Calu3 (cell line): ENCODE measurements at regions not wholly inside any gene's neighbourhood (a gene's known extent, or its start where the extent isn't known, plus 50 kb on each side); places are given as distances from the start of the nearest gene placed in this dataset.

Source experiments
- BruUV-seq: library from RNA; stranded (reverse); fragments of 400-500 nt; replicated peaks from 2 replicates; lab custom pipeline; 2021; lab: Mats Ljungman, UMichigan
- CTCF ChIA-PET: fragments of 300-600 bp; sonication (Branson Sonifier 250); formaldehyde crosslinking; loops from one replicate; lab custom pipeline; 2022; ENCODE audit warnings: antibody characterized with exemption; lab: Charles Lee
- DNase-seq: peaks from one replicate; pipeline ENCODE4 v3.0.0; 2022
- H3K27ac Mint-ChIP-seq: one replicate; pipeline ENCODE4 v1.8.0; 2022; ENCODE audit warnings: mixed read lengths; ENCODE audit not compliant: unreplicated experiment
- H3K27me3 Mint-ChIP-seq: one replicate; pipeline ENCODE4 v1.8.0; 2022; ENCODE audit warnings: mixed read lengths; ENCODE audit not compliant: unreplicated experiment
- H3K36me3 Mint-ChIP-seq: one replicate; pipeline ENCODE4 v1.8.0; 2022; ENCODE audit warnings: mild to moderate bottlenecking, moderate library complexity, mixed read lengths; ENCODE audit not compliant: insufficient read depth, unreplicated experiment
- H3K4me1 Mint-ChIP-seq: one replicate; pipeline ENCODE4 v1.8.0; 2022; ENCODE audit warnings: mild to moderate bottlenecking, low read depth, mixed read lengths; ENCODE audit not compliant: unreplicated experiment
- H3K4me3 Mint-ChIP-seq: one replicate; pipeline ENCODE4 v1.8.0; 2022; ENCODE audit warnings: mild to moderate bottlenecking, low read depth, moderate library complexity, mixed read lengths; ENCODE audit not compliant: unreplicated experiment
- H3K9me3 Mint-ChIP-seq: one replicate; pipeline ENCODE4 v1.8.0; 2022; ENCODE audit warnings: low read depth, mixed read lengths; ENCODE audit not compliant: unreplicated experiment
- CTCF ChIP-seq: fragments of 200-600 bp; IDR thresholded peaks from one replicate; pipeline ENCODE4 v1.8.0; 2022; ENCODE audit warnings: antibody characterized with exemption; ENCODE audit not compliant: unreplicated experiment
- intact Hi-C: fragments of 100-400 bp; cut with micrococcal nuclease; formaldehyde crosslinking; loops from one replicate; pipeline ENCODE4 v1.10.0; 2022; ENCODE audit not compliant: unreplicated experiment

GRCh38 chr18:76592096-76592495, 97.1 kb upstream of the ZNF516 start:
- CTCF ChIA-PET: no interaction called here

GRCh38 chr18:76589866-76590265, 94.8 kb upstream of the ZNF516 start:
- Mint-ChIP-seq H3K9me3 (no peaks in the 10 kb centered on the region), H3K4me3 (no peak overlapping the region), H3K27me3 (peaks cover 32% of the 10 kb centered on the region), H3K36me3 (no peaks in the 10 kb centered on the region), H3K27ac (no peak overlapping the region), H3K4me1 (peaks cover 16% of the 10 kb centered on the region)
- no peak for TF ChIP-seq CTCF
- intact Hi-C loops: no loop called here
- CTCF ChIA-PET: no interaction called here
- no peak for DNase-seq
- BruUV-seq: no TSS peak

More at GRCh38 chr18:76592096-76592495, 97.1 kb upstream of the ZNF516 start:
- Mint-ChIP-seq H3K27me3 (peaks cover 21% of the 10 kb centered on the region), H3K36me3 (no peaks in the 10 kb centered on the region), H3K27ac (no peak overlapping the region), H3K9me3 (no peaks in the 10 kb centered on the region), H3K4me1 (peaks cover 16% of the 10 kb centered on the region), H3K4me3 (no peak overlapping the region)
- TF ChIP-seq CTCF: no peak
- no TSS peak for BruUV-seq
- no peak for DNase-seq
- intact Hi-C loops: no loop called here

GRCh38 chr18:76589316-76589715, 94.3 kb upstream of the ZNF516 start:
- BruUV-seq: no TSS peak
- TF ChIP-seq CTCF: no peak
- no peak for DNase-seq
- Mint-ChIP-seq H3K4me1 (peaks cover 16% of the 10 kb centered on the region), H3K4me3 (peak overlapping the region; percentile 68), H3K36me3 (no peaks in the 10 kb centered on the region), H3K9me3 (no peaks in the 10 kb centered on the region), H3K27ac (peak overlapping the region; percentile 53), H3K27me3 (peaks cover 34% of the 10 kb centered on the region)
- CTCF ChIA-PET: interaction anchor here (1.3 kb wide), 1 partner anchor 10 kb away, joined by 3 read pairs; no protein-coding TSS in a partner anchor
- intact Hi-C loops: no loop called here

- Mint-ChIP-seq H3K27me3 (peaks cover 38% of the 10 kb centered on the region), H3K27ac (peak overlapping the region; percentile 53), H3K4me3 (peak overlapping the region; percentile 68), H3K9me3 (no peaks in the 10 kb centered on the region), H3K36me3 (no peaks in the 10 kb centered on the region), H3K4me1 (peaks cover 16% of the 10 kb centered on the region)
- intact Hi-C loops: no loop called here
- no peak for DNase-seq
- BruUV-seq: no TSS peak
- CTCF ChIA-PET: interaction anchor here (1.3 kb wide), 1 partner anchor 9 kb away, joined by 3 read pairs; no protein-coding TSS in a partner anchor
- no peak for TF ChIP-seq CTCF
Measured at GRCh38 chr18:76588601-76589226, 93.7 kb upstream of the ZNF516 start.
